ENCODE measurements at regions not wholly inside any gene's neighbourhood (a gene's known extent, or its start where the extent isn't known, plus 50 kb on each side); places are given as distances from the start of the nearest gene placed in this dataset.

DNA sequence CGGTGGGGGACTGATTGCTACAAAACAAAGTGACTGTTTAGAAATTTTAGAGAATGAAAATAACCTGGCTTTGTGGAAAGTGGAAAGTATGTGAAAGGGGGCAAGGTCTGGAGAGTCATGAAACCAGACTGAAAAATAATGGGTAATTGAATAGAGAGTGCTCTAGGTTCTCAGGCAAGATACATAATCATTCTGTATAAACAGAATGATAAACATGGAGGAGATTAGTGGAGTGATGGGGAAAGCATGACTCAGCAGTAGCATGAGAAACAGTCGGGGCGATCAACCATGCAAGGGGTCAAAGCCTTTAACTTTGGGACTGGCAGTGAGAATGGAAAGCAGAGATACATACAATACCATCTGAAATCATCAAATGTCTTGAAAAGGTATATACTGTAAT, 332.5 kb downstream of the CCER1 start:
- no peak overlapping the region for H3K4me3 Mint-ChIP-seq
- H3K23me2 ChIP-seq (ENCODE audit: insufficient read length, low read depth, low read length, poor library complexity, severe bottlenecking), result no peaks in the 10 kb centered on the region
- no peaks in the 10 kb centered on the region for H3K9me3 ChIP-seq (ENCODE audit: control insufficient read depth, low read depth, low read length)
- H3K14ac ChIP-seq (ENCODE audit: insufficient read depth, low read length), result no peak overlapping the region
- no peak for DNase-seq
- H4K5ac ChIP-seq (ENCODE audit: insufficient read length, low read depth, low read length), result no peak overlapping the region
- no peak overlapping the region for H4K91ac ChIP-seq (ENCODE audit: insufficient read length, low read depth, low read length)
- H4K20me1 ChIP-seq (ENCODE audit: control insufficient read depth, insufficient read depth, insufficient read length), result no peaks in the 10 kb centered on the region
- H3K9me3 Mint-ChIP-seq, result no peaks in the 10 kb centered on the region
- no peak overlapping the region for H3K4me2 ChIP-seq (ENCODE audit: insufficient read depth, insufficient read length, low read length)
- no peak overlapping the region for H3K56ac ChIP-seq (ENCODE audit: insufficient read length, low read depth, low read length)
- no peaks in the 10 kb centered on the region for H3K27me3 Mint-ChIP-seq (ENCODE audit: low read depth)
- H3K27me3 ChIP-seq (ENCODE audit: insufficient read depth, low read length), result no peaks in the 10 kb centered on the region
- H2BK5ac ChIP-seq (ENCODE audit: insufficient read length, low read length), result no peak overlapping the region
- H2AK5ac ChIP-seq (ENCODE audit: insufficient read length, low read length), result no peak overlapping the region
- no peak overlapping the region for H3K27ac ChIP-seq (ENCODE audit: insufficient read length, low read depth, low read length)
- no peak overlapping the region for H2BK15ac ChIP-seq (ENCODE audit: low read depth, low read length)
- no peak for TF ChIP-seq CTCF (conservative IDR thresholded peaks at IDR 0.05)
- H3T11ph ChIP-seq (ENCODE audit: low read length), result no peak overlapping the region
- no peak overlapping the region for H2BK20ac ChIP-seq (ENCODE audit: low read depth, low read length, poor library complexity, severe bottlenecking)
- H3K9ac ChIP-seq (ENCODE audit: extremely low read depth, insufficient read length, low read length), result no peak overlapping the region
- no CpG with 5 or more reads among the region's 3 CpGs for WGBS (ENCODE audit: extremely low coverage, insufficient read length, low lambda C conversion rate)
- H3K4me1 Mint-ChIP-seq, result no peaks in the 10 kb centered on the region; a peak in 1 of 4 replicates
- no peak overlapping the region for H3K23ac ChIP-seq (ENCODE audit: insufficient read length, low read depth, low read length)
- H3K4ac ChIP-seq (ENCODE audit: low read depth, low read length), result no peak overlapping the region
- no peak overlapping the region for H2BK120ac ChIP-seq (ENCODE audit: low read depth, low read length, poor library complexity, severe bottlenecking)
- H3K4me1 ChIP-seq (ENCODE audit: insufficient read depth, low read length), result no peaks in the 10 kb centered on the region
- no peak overlapping the region for H2BK12ac ChIP-seq (ENCODE audit: insufficient read length, low read depth, low read length)
- H3K18ac ChIP-seq (ENCODE audit: insufficient read length, low read depth, low read length), result no peak overlapping the region
- H2AFZ ChIP-seq (ENCODE audit: low read length), result no peak overlapping the region
- peak overlapping the region in 1 of 3 experiments; percentile 60; a peak in 2 of 7 replicates for H3K27ac Mint-ChIP-seq
- no peaks in the 10 kb centered on the region for H3K79me2 ChIP-seq (ENCODE audit: insufficient read depth, low read length)
- no peaks in the 10 kb centered on the region for H3K36me3 Mint-ChIP-seq (ENCODE audit: insufficient read depth in 1 of 3, low read depth in 3 of 3)
- H4K8ac ChIP-seq (replicated peaks; ENCODE audit: insufficient read length, low read depth, low read length), result no peak overlapping the region
- H3K79me1 ChIP-seq (ENCODE audit: insufficient read depth, low read depth, low read length, poor library complexity, severe bottlenecking), result no peaks in the 10 kb centered on the region

Data from H9 (cell line).